Mammary epithelial cell (primary cell): ENCODE measurements at regions not wholly inside any gene's neighbourhood (a gene's known extent, or its start where the extent isn't known, plus 50 kb on each side); places are given as distances from the start of the nearest gene placed in this dataset.

Experiments
- EZH2 ChIP-seq: IDR thresholded peaks from 2 replicates; pipeline ENCODE4 v1.6.1; 2012; ENCODE audit warnings: low read length, inconsistent platforms, borderline replicate concordance
- TF ChIP-seq, protein P1 (sequence below), 2 donors: IDR thresholded peaks in 1 of 2; conservative IDR thresholded peaks in 1 of 2; 2 replicates each; pipeline ENCODE4 v1.5.1; 2011 to 2012; ENCODE audit warnings: inconsistent platforms in 2 of 2, low read length in 2 of 2, mild to moderate bottlenecking in 2 of 2, control low read depth in 1 of 2, low read depth in 1 of 2; ENCODE audit not compliant: insufficient read depth in 1 of 2; ENCODE audit errors: extremely low read depth in 1 of 2

DNA sequence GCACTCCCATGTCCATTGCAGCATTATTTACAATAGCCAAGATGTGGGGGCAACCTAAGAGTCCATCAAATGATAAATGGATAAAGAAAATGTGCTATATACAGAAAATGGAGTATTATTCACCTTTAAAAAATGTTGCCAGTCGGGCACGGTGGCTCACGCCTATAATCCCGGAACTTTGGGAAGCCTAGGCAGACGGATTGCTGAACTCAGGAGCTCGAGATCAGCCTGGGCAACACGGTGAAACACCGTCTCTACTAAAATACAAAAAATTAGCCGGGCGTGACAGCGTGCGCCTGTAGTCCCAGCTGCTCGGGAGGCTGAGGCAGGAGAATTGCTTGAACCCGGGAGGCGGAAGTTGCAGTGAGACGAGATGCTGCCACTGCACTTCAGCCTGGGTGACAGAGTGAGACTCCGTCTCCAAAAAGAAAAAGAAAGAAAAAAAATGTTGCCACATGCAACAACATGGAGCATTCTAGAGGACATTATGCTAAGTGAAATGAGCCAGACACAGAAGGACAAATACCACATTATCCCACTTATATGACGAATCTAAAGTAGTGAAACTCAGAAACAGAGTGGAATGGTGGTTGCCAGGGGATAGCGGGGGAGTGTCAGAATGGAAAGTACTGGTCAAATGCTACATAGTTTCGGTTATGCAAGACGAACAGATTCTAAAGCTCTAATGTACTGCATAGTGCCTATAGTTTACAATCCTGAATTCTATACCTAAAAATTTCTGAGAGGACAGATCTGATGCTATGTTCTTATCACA lies 1385.6 kb upstream of the TMEFF2 start:
- TF ChIP-seq, protein P1, sequence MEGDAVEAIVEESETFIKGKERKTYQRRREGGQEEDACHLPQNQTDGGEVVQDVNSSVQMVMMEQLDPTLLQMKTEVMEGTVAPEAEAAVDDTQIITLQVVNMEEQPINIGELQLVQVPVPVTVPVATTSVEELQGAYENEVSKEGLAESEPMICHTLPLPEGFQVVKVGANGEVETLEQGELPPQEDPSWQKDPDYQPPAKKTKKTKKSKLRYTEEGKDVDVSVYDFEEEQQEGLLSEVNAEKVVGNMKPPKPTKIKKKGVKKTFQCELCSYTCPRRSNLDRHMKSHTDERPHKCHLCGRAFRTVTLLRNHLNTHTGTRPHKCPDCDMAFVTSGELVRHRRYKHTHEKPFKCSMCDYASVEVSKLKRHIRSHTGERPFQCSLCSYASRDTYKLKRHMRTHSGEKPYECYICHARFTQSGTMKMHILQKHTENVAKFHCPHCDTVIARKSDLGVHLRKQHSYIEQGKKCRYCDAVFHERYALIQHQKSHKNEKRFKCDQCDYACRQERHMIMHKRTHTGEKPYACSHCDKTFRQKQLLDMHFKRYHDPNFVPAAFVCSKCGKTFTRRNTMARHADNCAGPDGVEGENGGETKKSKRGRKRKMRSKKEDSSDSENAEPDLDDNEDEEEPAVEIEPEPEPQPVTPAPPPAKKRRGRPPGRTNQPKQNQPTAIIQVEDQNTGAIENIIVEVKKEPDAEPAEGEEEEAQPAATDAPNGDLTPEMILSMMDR (conservative IDR thresholded peaks at IDR 0.05 in 1 of 2, IDR thresholded peaks at IDR 0.05 in 1 of 2; ENCODE audit: extremely low read depth in 1 of 2, insufficient read depth in 1 of 2, low read depth in 1 of 2, low read length in 2 of 2), result no peak
- TF ChIP-seq EZH2, result no peak
